B cell (primary cell): ENCODE measurements at regions not wholly inside any gene's neighbourhood (a gene's known extent, or its start where the extent isn't known, plus 50 kb on each side); places are given as distances from the start of the nearest gene placed in this dataset.

Experiments used
- ATAC-seq: fragments of 200-7000 bp; cut with Tn5 transposase; one replicate; pipeline ENCODE4 v1.10.0; 2021; ENCODE audit warnings: low read depth, mild to moderate bottlenecking, moderate number of reproducible peaks, moderate library complexity
- CTCF ChIA-PET: fragments of 350-600 bp; sonication (Branson Sonifier 250); formaldehyde crosslinking; loops from one replicate; lab custom pipeline; 2021; ENCODE audit warnings: antibody characterized with exemption, inconsistent platforms; lab: Charles Lee
- POLR2A ChIA-PET: fragments of 350-600 bp; sonication (Branson Sonifier 250); formaldehyde crosslinking; loops from one replicate; lab custom pipeline; 2021; ENCODE audit warnings: antibody characterized with exemption; lab: Charles Lee
- DNase-seq: peaks from one replicate; pipeline ENCODE4 v3.0.0; 2013
- H2AFZ ChIP-seq: 2 replicates; pipeline ENCODE4 v1.6.1; 2012; ENCODE audit warnings: mild to moderate bottlenecking, low read depth, low read length; ENCODE audit not compliant: insufficient read depth, poor library complexity, severe bottlenecking
- H3K27ac ChIP-seq, 2 donors: 1 replicate in 1 of 2; 2 replicates in 1 of 2; pipeline ENCODE4 v1.5.1; 2012 to 2013; ENCODE audit warnings: low read length in 2 of 2, mild to moderate bottlenecking in 2 of 2, moderate library complexity in 1 of 2
- H3K27me3 ChIP-seq, 4 experiments: fragments of 200-600 bp in 1 of 4; sonication (generic) in 1 of 4; replicated peaks in 1 of 4; 1 replicate in 2 of 4; 2 replicates in 2 of 4; pipeline versions ENCODE4 v1.6.1 to v1.7.0; 2013 to 2016; ENCODE audit warnings: low read length in 3 of 4, mild to moderate bottlenecking in 2 of 4, mixed read lengths in 1 of 4, moderate library complexity in 1 of 4; ENCODE audit not compliant: insufficient read depth in 4 of 4, control insufficient read depth in 3 of 4; ENCODE audit errors: control extremely low read depth in 1 of 4
- H3K36me3 ChIP-seq, 2 experiments: replicated peaks in 1 of 2; 1 replicate in 1 of 2; 2 replicates in 1 of 2; pipeline versions ENCODE4 v1.6.1 to v1.7.1; 2013; ENCODE audit warnings: low read length in 1 of 2; ENCODE audit not compliant: insufficient read depth in 2 of 2, control insufficient read depth in 1 of 2; ENCODE audit errors: control extremely low read depth in 1 of 2, extremely low read depth in 1 of 2
- H3K4me1 ChIP-seq, 2 donors: fragments of 200-600 bp in 1 of 2; sonication (generic) in 1 of 2; 1 replicate in 1 of 2; 2 replicates in 1 of 2; pipeline versions ENCODE4 v1.5.1 to v1.6.1; 2013 to 2017; ENCODE audit warnings: low read length in 2 of 2; ENCODE audit not compliant: control insufficient read depth in 2 of 2, insufficient read depth in 2 of 2
- H3K4me2 ChIP-seq: replicated peaks from 2 replicates; pipeline ENCODE3; 2012; ENCODE audit warnings: mild to moderate bottlenecking, low read depth, low read length; ENCODE audit not compliant: poor library complexity, severe bottlenecking
- H3K4me3 ChIP-seq, 5 experiments: fragments of 200-600 bp in 1 of 5; sonication (generic) in 1 of 5; 1 replicate in 3 of 5; 2 replicates in 2 of 5; pipeline versions ENCODE4 v1.5.1 to v1.7.0; 2011 to 2016; ENCODE audit warnings: low read length in 4 of 5, mild to moderate bottlenecking in 4 of 5, low read depth in 2 of 5, control low read depth in 1 of 5, moderate library complexity in 1 of 5; ENCODE audit not compliant: insufficient read depth in 1 of 5; ENCODE audit errors: control extremely low read depth in 1 of 5, extremely low read depth in 1 of 5
- H3K79me2 ChIP-seq: fragments of 200-600 bp; sonication (generic); one replicate; pipeline ENCODE4 v1.6.0; 2016; ENCODE audit warnings: low read length; ENCODE audit not compliant: control insufficient read depth, insufficient read depth
- H3K9ac ChIP-seq: fragments of 200-600 bp; sonication (generic); 2 replicates; pipeline ENCODE4 v1.6.1; 2017; ENCODE audit warnings: mild to moderate bottlenecking, low read length, moderate library complexity
- H3K9me3 ChIP-seq, 3 donors: one replicate each; pipeline versions ENCODE4 v1.6.1 to v1.7.1; 2013; ENCODE audit warnings: low read length in 2 of 3; ENCODE audit not compliant: control insufficient read depth in 2 of 3, insufficient read depth in 1 of 3; ENCODE audit errors: control extremely low read depth in 1 of 3
- H4K20me1 ChIP-seq: 2 replicates; pipeline ENCODE4 v1.6.0; 2012; ENCODE audit warnings: mild to moderate bottlenecking, low read length; ENCODE audit not compliant: insufficient read depth, control insufficient read depth, poor library complexity, severe bottlenecking
- H3K27ac Mint-ChIP-seq: one replicate; pipeline ENCODE4 v1.8.0; 2021; ENCODE audit warnings: mixed read lengths
- H3K27me3 Mint-ChIP-seq: one replicate; pipeline ENCODE4 v1.8.0; 2021; ENCODE audit warnings: mixed read lengths
- H3K4me1 Mint-ChIP-seq: one replicate; pipeline ENCODE4 v1.8.0; 2021; ENCODE audit warnings: mixed read lengths
- H3K4me3 Mint-ChIP-seq: one replicate; pipeline ENCODE4 v1.8.0; 2021; ENCODE audit warnings: mixed read lengths
- H3K9me3 Mint-ChIP-seq: one replicate; pipeline ENCODE4 v1.8.0; 2022; ENCODE audit warnings: mixed read lengths; ENCODE audit not compliant: insufficient read depth
- CTCF ChIP-seq: fragments of 200-600 bp; IDR thresholded peaks from one replicate; pipeline ENCODE4 v1.8.0; 2022; ENCODE audit warnings: antibody characterized with exemption, mild to moderate bottlenecking
- EZH2 ChIP-seq: IDR thresholded peaks from 2 replicates; pipeline ENCODE4 v1.6.1; 2012; ENCODE audit warnings: borderline replicate concordance, low read depth, mild to moderate bottlenecking, moderate library complexity, low read length; ENCODE audit not compliant: insufficient read depth, poor library complexity, severe bottlenecking
- WGBS: methylation state at CpG from one replicate; pipeline ENCODE4 v1.1.5; 2013; ENCODE audit warnings: missing lambda C conversion rate; ENCODE audit not compliant: insufficient coverage; 5-methylcytosine and 5-hydroxymethylcytosine counted together
- intact Hi-C: fragments of 100-400 bp; cut with micrococcal nuclease; formaldehyde crosslinking; loops from one replicate; pipeline ENCODE4 v1.10.0; 2022

GRCh38 chr6:114718716-114719270, 376.0 kb upstream of the HS3ST5 start:
- ChIA-PET POLR2A (no interaction called here), CTCF (no interaction called here)
- TF ChIP-seq CTCF (no peak), EZH2 (no peak)
- H3K9me3 ChIP-seq, result no peaks in the 10 kb centered on the region
- H3K9ac ChIP-seq, result no peak overlapping the region
- WGBS, result no CpG with 5 or more reads among the region's 2 CpGs
- Mint-ChIP-seq H3K27ac (no peak overlapping the region), H3K4me1 (no peaks in the 10 kb centered on the region), H3K9me3 (peaks cover 3% of the 10 kb centered on the region), H3K4me3 (no peak overlapping the region), H3K27me3 (no peaks in the 10 kb centered on the region)
- DNase-seq, result no peak
- H2AFZ ChIP-seq, result no peak overlapping the region
- no peaks in the 10 kb centered on the region for H3K27me3 ChIP-seq
- H4K20me1 ChIP-seq, result no peaks in the 10 kb centered on the region
- no peak for ATAC-seq
- H3K4me2 ChIP-seq, result no peak overlapping the region
- no peak overlapping the region for H3K27ac ChIP-seq
- H3K4me3 ChIP-seq, result no peak overlapping the region
- intact Hi-C loops, result no loop called here
- no peaks in the 10 kb centered on the region for H3K79me2 ChIP-seq
- H3K36me3 ChIP-seq, result no peaks in the 10 kb centered on the region
- H3K4me1 ChIP-seq, result no peaks in the 10 kb centered on the region

GRCh38 chr6:114718186-114718585, 375.4 kb upstream of the HS3ST5 start:
- H3K27ac Mint-ChIP-seq, result no peak overlapping the region
- ATAC-seq (no peak), DNase-seq (no peak)
- H3K27me3 Mint-ChIP-seq, result no peaks in the 10 kb centered on the region
- TF ChIP-seq CTCF, result no peak
- no peak for TF ChIP-seq EZH2
- Histone ChIP-seq H3K27ac (no peak overlapping the region), H3K36me3 (no peaks in the 10 kb centered on the region), H3K27me3 (no peaks in the 10 kb centered on the region), H3K4me3 (no peak overlapping the region), H4K20me1 (no peaks in the 10 kb centered on the region), H3K9me3 (no peaks in the 10 kb centered on the region), H3K9ac (no peak overlapping the region), H2AFZ (no peak overlapping the region), H3K4me1 (no peaks in the 10 kb centered on the region), H3K79me2 (no peaks in the 10 kb centered on the region), H3K4me2 (no peak overlapping the region)
- ChIA-PET CTCF (no interaction called here), POLR2A (no interaction called here)
- intact Hi-C loops, result no loop called here
- no peak overlapping the region for H3K4me3 Mint-ChIP-seq
- no CpG with 5 or more reads among the region's 3 CpGs for WGBS
- H3K9me3 Mint-ChIP-seq, result peaks cover 3% of the 10 kb centered on the region
- peaks cover 2% of the 10 kb centered on the region for H3K4me1 Mint-ChIP-seq
